SK-N-SH (cell line): ENCODE measurements at regions not wholly inside any gene's neighbourhood (a gene's known extent, or its start where the extent isn't known, plus 50 kb on each side); places are given as distances from the start of the nearest gene placed in this dataset.

ENCODE experiments used
- CTCF ChIP-seq: fragments of 200-600 bp; sonication (generic); IDR thresholded peaks from 2 replicates; pipeline ENCODE4 v1.6.1; 2017; ENCODE audit warnings: antibody characterized with exemption, mild to moderate bottlenecking, moderate library complexity
- POLR2AphosphoS5 ChIP-seq: IDR thresholded peaks from 2 replicates; pipeline ENCODE4 v1.6.1; 2012; ENCODE audit warnings: low read depth, low read length
- RAD21 ChIP-seq: IDR thresholded peaks from 2 replicates; pipeline ENCODE4 v1.6.1; 2012; ENCODE audit warnings: mild to moderate bottlenecking, low read length
- RFX5 ChIP-seq: IDR thresholded peaks from 2 replicates; pipeline ENCODE4 v1.6.1; 2012; ENCODE audit warnings: mild to moderate bottlenecking, improper control_type of control experiment, low read length
- SIN3A ChIP-seq: IDR thresholded peaks from 2 replicates; pipeline ENCODE4 v1.6.1; 2012; ENCODE audit warnings: low read depth, mild to moderate bottlenecking, low read length, moderate library complexity, borderline replicate concordance

DNA sequence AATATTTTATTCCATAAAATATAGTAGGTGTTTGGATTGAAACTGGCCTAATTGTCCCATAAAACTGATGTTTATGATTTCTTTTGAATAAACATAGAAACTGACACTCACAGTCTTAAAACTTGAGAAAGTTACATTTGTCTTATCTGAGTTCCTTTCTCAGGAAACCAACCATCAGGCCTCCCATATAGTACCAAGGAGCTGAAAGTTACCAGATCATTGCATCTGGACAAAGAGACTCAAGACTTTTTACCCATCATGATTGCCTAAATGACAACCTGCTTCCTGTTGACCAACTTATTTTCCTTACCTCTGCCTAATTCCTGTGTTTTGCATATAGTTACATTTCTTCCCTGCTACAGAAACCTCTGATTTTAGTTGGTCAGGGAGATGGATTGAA is 137.0 kb upstream of the XPO1 start:
- TF ChIP-seq RAD21 (no peak), POLR2AphosphoS5 (no peak), SIN3A (no peak), CTCF (no peak), RFX5 (no peak)
